Astrocyte (in vitro differentiated cells and primary cell): ENCODE measurements at regions not wholly inside any gene's neighbourhood (a gene's known extent, or its start where the extent isn't known, plus 50 kb on each side); places are given as distances from the start of the nearest gene placed in this dataset.

Experiments
- DNase-seq: peaks from one replicate; pipeline ENCODE4 v3.0.0-alpha.2; 2010; ENCODE audit warnings: low read depth
- FAIRE-seq: peaks from 2 replicates; lab custom pipeline; 2011; peaks lifted over from hg19 to GRCh38; lab: Jason Lieb, UNC
- H2AFZ ChIP-seq: 2 replicates; pipeline ENCODE4 v1.6.0; 2012; ENCODE audit warnings: low read depth, low read length, inconsistent platforms
- H3K27ac ChIP-seq: 2 replicates; pipeline ENCODE4 v1.5.1; 2011; ENCODE audit warnings: low read depth, low read length, inconsistent platforms
- H3K27me3 ChIP-seq: 2 replicates; pipeline ENCODE4 v1.6.0; 2011; ENCODE audit warnings: low read length, inconsistent platforms; ENCODE audit not compliant: insufficient read depth
- H3K36me3 ChIP-seq: 2 replicates; pipeline ENCODE4 v1.5.1; 2011; ENCODE audit warnings: low read length, inconsistent platforms; ENCODE audit not compliant: insufficient read depth
- H3K4me1 ChIP-seq: 2 replicates; pipeline ENCODE4 v1.5.1; 2011; ENCODE audit warnings: low read length, inconsistent platforms; ENCODE audit not compliant: insufficient read depth
- H3K4me2 ChIP-seq: 2 replicates; pipeline ENCODE4 v1.6.0; 2012; ENCODE audit warnings: low read length, inconsistent platforms
- H3K4me3 ChIP-seq: 2 replicates; pipeline ENCODE4 v1.5.1; 2011; ENCODE audit warnings: low read depth, mild to moderate bottlenecking, low read length, inconsistent platforms; ENCODE audit not compliant: insufficient read depth
- H3K79me2 ChIP-seq: 2 replicates; pipeline ENCODE4 v1.6.0; 2012; ENCODE audit warnings: mild to moderate bottlenecking, low read length, inconsistent platforms; ENCODE audit not compliant: insufficient read depth
- H3K9ac ChIP-seq: 2 replicates; pipeline ENCODE4 v1.6.0; 2012; ENCODE audit warnings: mild to moderate bottlenecking, low read length, inconsistent platforms
- H3K9me3 ChIP-seq: 2 replicates; pipeline ENCODE4 v1.5.1; 2012; ENCODE audit warnings: low read depth, mild to moderate bottlenecking, low read length, inconsistent platforms; ENCODE audit not compliant: insufficient read depth
- H4K20me1 ChIP-seq: 2 replicates; pipeline ENCODE4 v1.6.0; 2012; ENCODE audit warnings: low read length, inconsistent platforms; ENCODE audit not compliant: insufficient read depth
- H3K27ac Mint-ChIP-seq: one replicate; pipeline ENCODE4 v1.8.0; 2021; ENCODE audit warnings: mild to moderate bottlenecking, mixed read lengths; ENCODE audit not compliant: unreplicated experiment
- H3K27me3 Mint-ChIP-seq: one replicate; pipeline ENCODE4 v1.8.0; 2021; ENCODE audit warnings: low read depth, mixed read lengths; ENCODE audit not compliant: unreplicated experiment
- H3K36me3 Mint-ChIP-seq: one replicate; pipeline ENCODE4 v1.8.0; 2021; ENCODE audit warnings: low read depth, mixed read lengths; ENCODE audit not compliant: unreplicated experiment
- H3K4me1 Mint-ChIP-seq: one replicate; pipeline ENCODE4 v1.8.0; 2021; ENCODE audit warnings: low read depth, mixed read lengths; ENCODE audit not compliant: unreplicated experiment
- H3K4me3 Mint-ChIP-seq: one replicate; pipeline ENCODE4 v1.8.0; 2021; ENCODE audit warnings: mild to moderate bottlenecking, moderate library complexity, mixed read lengths; ENCODE audit not compliant: unreplicated experiment
- H3K9me3 Mint-ChIP-seq: one replicate; pipeline ENCODE4 v1.8.0; 2021; ENCODE audit warnings: mild to moderate bottlenecking, mixed read lengths; ENCODE audit not compliant: unreplicated experiment
- EZH2 ChIP-seq: IDR thresholded peaks from 2 replicates; pipeline ENCODE4 v1.6.1; 2012; ENCODE audit warnings: mild to moderate bottlenecking, low read length, inconsistent platforms; ENCODE audit not compliant: insufficient read depth
- TF ChIP-seq, protein P1 (sequence below): IDR thresholded peaks from 2 replicates; pipeline ENCODE4 v1.5.1; 2011; ENCODE audit warnings: low read depth, mild to moderate bottlenecking, inconsistent platforms, low read length, moderate library complexity; ENCODE audit not compliant: insufficient read depth

DNA sequence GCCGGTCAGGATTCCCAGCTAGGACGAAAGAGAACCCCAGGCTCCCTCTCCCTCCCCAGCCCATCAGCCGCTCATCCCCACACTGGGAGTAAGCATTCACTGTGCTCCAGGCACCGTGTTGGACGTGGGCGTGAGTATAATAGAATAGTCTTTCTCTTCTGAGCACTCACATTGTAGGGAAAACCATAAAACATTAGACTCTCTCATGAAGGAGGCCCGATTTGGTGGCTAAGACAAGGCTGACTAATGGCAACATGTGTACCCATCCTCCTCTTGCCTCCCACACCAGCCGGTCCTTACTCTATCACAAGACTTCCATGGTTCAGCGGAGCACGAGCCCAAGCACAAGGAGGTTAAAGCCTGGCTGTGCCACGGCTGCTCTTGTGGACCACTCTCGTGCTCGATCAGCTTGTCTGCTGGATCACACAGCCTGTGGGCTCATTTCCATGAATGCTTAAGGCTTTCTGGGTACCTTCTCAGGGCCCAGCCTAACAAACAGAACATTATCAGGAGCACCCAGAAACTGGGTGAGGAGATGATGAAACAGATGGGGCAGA lies 540.9 kb upstream of the RAB6C start:
- no peak for FAIRE-seq
- Mint-ChIP-seq H3K9me3 (peaks cover 2% of the 10 kb centered on the region), H3K4me1 (no peaks in the 10 kb centered on the region)

DNA sequence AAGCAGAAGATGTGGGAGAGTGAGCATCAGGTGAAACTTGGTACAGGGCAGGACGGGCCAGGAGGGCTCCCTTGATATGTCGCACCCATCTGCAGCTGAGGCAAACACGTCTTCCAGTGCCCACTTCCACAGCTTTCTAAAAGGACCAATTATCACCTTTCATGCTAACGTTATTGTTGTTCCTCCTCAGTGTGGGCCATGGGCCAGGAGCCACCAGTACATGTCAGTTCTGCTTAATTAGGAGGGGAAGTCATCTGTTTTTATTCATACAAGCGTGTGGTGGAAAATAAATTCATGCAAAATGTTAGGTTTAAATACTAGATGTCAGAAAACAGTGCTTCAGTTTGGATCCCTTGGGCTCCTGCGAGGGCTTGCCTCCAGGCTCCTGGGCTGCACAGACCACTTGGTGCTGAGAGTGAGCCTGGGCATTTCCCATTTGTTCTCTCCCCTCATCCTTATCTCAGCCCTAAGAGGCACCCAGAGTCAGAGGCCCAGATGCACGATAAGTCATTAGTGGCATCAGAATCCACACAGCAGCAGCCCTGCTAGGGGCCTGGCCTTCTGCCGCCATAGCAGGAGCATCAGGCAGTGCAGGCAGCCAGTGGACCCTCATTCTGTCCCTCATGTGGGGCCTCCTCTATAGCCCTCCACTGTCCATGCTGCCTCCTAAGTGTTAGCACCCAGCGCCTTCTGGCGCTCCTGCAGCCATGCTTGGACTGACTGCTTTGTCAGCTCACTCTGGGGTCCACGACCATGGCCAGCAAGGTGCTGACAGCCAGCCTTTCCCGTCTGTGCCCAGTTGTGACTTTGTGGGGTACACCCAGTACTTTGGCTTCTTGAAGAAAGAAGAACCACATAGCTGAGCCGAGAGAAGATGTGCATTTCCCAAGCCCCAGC lies 539.8 kb upstream of the RAB6C start:
- H3K27ac Mint-ChIP-seq: no peak overlapping the region
- no peaks in the 10 kb centered on the region for H3K4me1 Mint-ChIP-seq
- H3K27me3 ChIP-seq: no peaks in the 10 kb centered on the region
- no peaks in the 10 kb centered on the region for H3K4me1 ChIP-seq
- H3K36me3 ChIP-seq: no peaks in the 10 kb centered on the region
- no peaks in the 10 kb centered on the region for H4K20me1 ChIP-seq
- peaks cover 9% of the 10 kb centered on the region for H3K27me3 Mint-ChIP-seq
- no peaks in the 10 kb centered on the region for H3K9me3 ChIP-seq
- H3K27ac ChIP-seq: no peak overlapping the region
- no peak overlapping the region for H3K4me3 ChIP-seq
- no peaks in the 10 kb centered on the region for H3K36me3 Mint-ChIP-seq
- H2AFZ ChIP-seq: no peak overlapping the region
- peaks cover 2% of the 10 kb centered on the region for H3K9me3 Mint-ChIP-seq
- no peak for DNase-seq
- no peak overlapping the region for H3K4me2 ChIP-seq
- H3K9ac ChIP-seq: no peak overlapping the region
- FAIRE-seq: no peak
- no peaks in the 10 kb centered on the region for H3K79me2 ChIP-seq
- H3K4me3 Mint-ChIP-seq: no peak overlapping the region
- no peak for TF ChIP-seq EZH2
- TF ChIP-seq, protein P1, sequence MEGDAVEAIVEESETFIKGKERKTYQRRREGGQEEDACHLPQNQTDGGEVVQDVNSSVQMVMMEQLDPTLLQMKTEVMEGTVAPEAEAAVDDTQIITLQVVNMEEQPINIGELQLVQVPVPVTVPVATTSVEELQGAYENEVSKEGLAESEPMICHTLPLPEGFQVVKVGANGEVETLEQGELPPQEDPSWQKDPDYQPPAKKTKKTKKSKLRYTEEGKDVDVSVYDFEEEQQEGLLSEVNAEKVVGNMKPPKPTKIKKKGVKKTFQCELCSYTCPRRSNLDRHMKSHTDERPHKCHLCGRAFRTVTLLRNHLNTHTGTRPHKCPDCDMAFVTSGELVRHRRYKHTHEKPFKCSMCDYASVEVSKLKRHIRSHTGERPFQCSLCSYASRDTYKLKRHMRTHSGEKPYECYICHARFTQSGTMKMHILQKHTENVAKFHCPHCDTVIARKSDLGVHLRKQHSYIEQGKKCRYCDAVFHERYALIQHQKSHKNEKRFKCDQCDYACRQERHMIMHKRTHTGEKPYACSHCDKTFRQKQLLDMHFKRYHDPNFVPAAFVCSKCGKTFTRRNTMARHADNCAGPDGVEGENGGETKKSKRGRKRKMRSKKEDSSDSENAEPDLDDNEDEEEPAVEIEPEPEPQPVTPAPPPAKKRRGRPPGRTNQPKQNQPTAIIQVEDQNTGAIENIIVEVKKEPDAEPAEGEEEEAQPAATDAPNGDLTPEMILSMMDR: no peak

More for the DNA sequence above, 540.9 kb upstream of the RAB6C start:
- Histone ChIP-seq H4K20me1 (no peaks in the 10 kb centered on the region), H3K27ac (no peak overlapping the region), H3K9me3 (no peaks in the 10 kb centered on the region), H3K27me3 (no peaks in the 10 kb centered on the region), H3K4me3 (no peak overlapping the region), H3K4me1 (no peaks in the 10 kb centered on the region), H2AFZ (no peak overlapping the region), H3K36me3 (no peaks in the 10 kb centered on the region), H3K79me2 (no peaks in the 10 kb centered on the region), H3K9ac (no peak overlapping the region), H3K4me2 (no peak overlapping the region)
- H3K4me3 Mint-ChIP-seq: no peak overlapping the region
- H3K36me3 Mint-ChIP-seq: no peaks in the 10 kb centered on the region
- H3K27ac Mint-ChIP-seq: no peak overlapping the region
- TF ChIP-seq EZH2: no peak
- TF ChIP-seq, protein P1: no peak
- no peak for DNase-seq
- H3K27me3 Mint-ChIP-seq: peaks cover 12% of the 10 kb centered on the region

DNA sequence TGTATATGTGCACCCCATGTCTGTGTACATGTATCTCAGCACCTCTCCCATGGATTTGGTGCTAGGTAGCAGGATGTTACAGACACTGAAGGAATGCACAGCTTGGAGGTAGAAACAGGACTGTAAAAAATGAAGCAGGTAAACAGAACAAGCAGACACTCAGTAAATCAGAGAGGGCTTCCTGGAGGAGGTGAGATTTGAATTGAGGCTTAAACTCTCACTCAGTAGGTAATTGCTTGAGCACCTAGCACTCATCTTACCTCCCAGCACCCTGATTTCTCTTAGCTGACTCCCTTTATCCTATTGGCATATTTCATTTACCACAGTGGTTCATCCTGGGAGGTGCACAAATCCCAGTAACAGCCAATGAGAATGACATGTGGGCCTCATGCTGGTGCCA lies 537.9 kb upstream of the RAB6C start:
- Mint-ChIP-seq H3K27me3 (peaks cover 9% of the 10 kb centered on the region), H3K4me3 (no peak overlapping the region)
- no peak overlapping the region for H3K4me2 ChIP-seq

More for the DNA sequence above, 537.9 kb upstream of the RAB6C start:
- Histone ChIP-seq H3K4me1 (no peaks in the 10 kb centered on the region), H3K27me3 (no peaks in the 10 kb centered on the region), H4K20me1 (no peaks in the 10 kb centered on the region), H3K9ac (no peak overlapping the region), H3K4me3 (no peak overlapping the region), H3K9me3 (no peaks in the 10 kb centered on the region), H3K79me2 (no peaks in the 10 kb centered on the region), H3K36me3 (no peaks in the 10 kb centered on the region), H3K27ac (no peak overlapping the region), H2AFZ (no peak overlapping the region)
- Mint-ChIP-seq H3K27ac (no peak overlapping the region), H3K36me3 (no peaks in the 10 kb centered on the region), H3K9me3 (peaks cover 2% of the 10 kb centered on the region), H3K4me1 (no peaks in the 10 kb centered on the region)
- TF ChIP-seq, protein P1: no peak
- no peak for TF ChIP-seq EZH2
- DNase-seq: no peak
- FAIRE-seq: no peak
